GM19238 (cell line): ENCODE measurements at regions not wholly inside any gene's neighbourhood (a gene's known extent, or its start where the extent isn't known, plus 50 kb on each side); places are given as distances from the start of the nearest gene placed in this dataset.
"Not testable (repeated sequence)": the region's sequence is repeated elsewhere in the genome, so short reads cannot be mapped to it uniquely, and the experiment has no call there.

Experiments used
- DNase-seq: peaks from one replicate; pipeline ENCODE4 v3.0.0; 2011; ENCODE audit warnings: low spot score; ENCODE audit not compliant: insufficient read length

- DNase-seq = no peak
Observed at GRCh38 chr9:84502066-84502465, 161.5 kb upstream of the SLC28A3 start.

DNA sequence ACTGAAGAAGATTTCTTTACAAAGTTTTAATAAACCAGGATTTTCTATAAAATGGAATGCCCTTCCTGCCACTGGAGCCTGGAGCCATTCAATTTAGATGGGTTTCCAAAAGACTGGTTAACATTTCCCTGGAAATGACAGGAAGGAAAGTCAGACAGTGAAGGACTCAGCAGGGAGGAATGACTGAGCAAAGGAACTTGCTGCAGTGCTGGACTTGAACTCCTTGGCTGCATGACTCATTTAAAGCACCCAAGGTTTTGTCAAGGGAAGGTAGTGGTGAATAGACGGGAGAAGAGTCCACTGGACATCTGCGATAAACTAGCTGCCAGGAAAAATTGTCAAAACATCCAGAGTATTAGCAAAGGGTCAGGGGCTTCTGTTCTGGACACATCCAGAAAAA lies 163.8 kb upstream of the SLC28A3 start:
- DNase-seq = no peak

DNA sequence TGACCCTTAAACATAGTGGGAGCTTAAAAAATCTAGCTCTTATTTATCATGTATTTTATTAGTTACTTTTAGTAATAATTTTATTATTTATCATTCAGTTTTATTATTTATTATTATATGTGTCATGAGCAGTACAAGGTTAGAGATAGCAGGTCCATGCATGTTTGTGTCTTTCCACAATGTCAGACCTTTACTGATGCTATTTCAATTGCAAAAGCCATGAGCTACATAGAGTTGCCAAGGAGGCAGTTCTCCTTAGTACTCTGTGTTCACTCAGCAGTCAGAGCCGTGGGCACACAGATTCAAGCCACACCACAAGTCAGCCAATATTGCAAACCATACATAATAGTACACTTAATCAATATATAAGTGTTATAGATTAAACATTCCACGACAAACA lies 157.9 kb upstream of the NTRK2 start:
- DNase-seq = no peak

DNA sequence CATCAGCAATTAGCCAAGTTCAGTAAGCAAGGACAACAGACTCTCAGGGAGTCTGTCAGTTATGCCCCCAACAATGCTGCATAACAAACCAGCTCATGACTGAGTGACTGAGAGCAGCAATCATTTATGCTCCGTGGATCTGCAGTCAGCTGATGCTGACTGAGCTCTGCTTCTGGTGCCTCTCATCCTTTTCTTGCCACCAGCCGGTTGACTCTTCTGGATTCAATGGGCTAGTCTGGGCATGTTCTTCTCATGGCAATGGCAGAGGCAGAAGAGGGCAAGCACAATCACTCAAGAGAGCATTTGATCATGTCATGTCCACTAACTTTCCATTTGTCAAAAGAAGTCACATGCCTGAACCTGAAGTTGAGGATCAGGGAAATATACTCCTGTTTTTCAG lies 157.0 kb upstream of the NTRK2 start:
- no peak for DNase-seq

DNA sequence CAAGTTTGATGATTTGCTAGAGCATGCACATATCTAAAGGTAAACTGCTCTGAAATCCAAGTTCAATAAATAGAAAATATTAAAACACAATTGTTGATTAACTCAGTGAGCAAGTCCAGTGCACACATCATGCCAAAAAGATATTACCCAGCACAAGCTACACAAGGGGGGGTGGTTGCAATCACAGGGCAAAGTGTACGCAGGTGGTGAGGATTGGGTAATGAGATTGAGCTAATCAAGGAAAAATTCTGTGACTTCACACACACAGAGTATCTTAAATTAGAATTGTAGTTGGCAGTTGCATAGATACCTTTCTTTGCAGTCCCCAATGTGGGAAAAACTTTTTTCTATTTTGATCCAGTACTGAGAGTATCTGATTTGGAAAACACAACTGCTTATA lies 156.1 kb upstream of the NTRK2 start:
- DNase-seq = no peak

DNA sequence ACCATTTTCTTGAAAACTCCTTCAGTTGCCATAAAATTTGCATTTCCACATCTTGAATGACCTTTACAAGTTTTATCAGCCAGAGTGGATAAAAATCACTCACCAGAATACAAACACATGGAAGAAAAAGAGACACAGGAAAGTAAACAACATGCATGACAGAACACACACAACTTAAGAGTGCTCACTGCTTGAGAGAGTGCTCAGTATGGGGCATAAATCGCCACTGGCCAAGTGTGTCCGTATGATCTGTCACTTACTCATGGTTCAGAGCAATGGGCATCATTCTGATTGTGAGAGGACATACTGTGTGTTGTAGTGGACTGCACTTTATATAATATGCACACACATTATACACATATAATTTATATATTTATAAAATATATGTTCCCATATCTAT lies 155.6 kb upstream of the NTRK2 start:
- no peak for DNase-seq

DNA sequence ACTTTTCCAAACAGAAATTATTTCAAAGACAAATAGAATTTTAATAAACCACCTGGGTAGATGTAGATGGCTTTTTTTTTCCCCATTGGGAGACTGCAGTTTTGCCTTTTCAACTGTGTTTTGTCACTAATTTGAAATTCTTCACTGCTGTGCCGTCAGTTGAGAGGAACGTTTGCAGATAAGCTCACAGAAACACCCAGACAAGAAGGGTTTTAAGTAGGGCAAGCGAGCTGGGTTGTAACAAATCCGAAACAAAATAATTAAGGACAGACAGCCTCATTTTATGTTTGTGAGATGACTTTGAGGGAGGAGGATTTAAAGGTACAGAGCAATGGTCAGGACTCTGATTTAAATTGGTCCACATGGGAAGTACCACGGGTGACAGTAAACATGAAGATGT lies 155.1 kb upstream of the NTRK2 start:
- DNase-seq = no peak

DNA sequence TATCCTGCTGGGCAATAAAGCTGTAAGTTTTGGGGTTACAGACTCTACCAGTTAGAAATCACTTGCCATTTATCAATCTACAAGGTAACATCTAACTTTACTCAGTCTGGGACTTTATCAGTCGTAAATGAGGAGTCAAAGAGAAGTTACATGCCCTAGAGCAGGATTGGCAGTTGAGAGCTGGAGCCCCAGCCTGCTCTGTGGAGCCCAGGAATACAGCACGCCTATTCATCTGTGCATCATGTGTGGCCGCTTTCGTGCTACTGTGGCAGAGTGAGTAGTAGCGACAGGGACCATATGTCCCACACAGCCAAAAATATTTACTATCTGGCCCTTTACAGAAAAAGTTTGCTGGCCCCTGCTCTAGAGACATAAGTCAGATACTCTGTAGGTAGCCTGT lies 152.5 kb upstream of the NTRK2 start:
- no peak for DNase-seq

DNA sequence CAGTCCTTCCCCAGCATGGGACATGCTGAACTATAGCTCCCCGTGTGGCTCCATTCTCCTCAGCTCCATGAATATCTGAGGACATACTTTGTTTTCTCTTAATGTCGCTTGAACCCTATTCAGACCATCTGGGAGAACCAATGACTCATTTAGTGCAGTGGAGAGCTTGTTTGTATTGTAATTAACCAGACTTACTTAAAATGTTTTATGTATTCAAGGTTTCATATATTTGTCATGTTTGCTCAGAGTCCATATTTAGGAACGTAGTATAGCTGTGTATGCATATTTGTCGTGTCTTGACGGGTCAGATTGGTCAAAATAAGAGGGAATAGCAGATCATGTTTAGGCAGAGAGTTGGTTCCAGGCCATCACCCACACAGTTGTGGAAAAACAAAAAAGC lies 150.1 kb upstream of the NTRK2 start:
- DNase-seq = no peak

- DNase-seq = no peak
Observed at GRCh38 chr9:84521208-84521607, 148.3 kb upstream of the NTRK2 start.

DNA sequence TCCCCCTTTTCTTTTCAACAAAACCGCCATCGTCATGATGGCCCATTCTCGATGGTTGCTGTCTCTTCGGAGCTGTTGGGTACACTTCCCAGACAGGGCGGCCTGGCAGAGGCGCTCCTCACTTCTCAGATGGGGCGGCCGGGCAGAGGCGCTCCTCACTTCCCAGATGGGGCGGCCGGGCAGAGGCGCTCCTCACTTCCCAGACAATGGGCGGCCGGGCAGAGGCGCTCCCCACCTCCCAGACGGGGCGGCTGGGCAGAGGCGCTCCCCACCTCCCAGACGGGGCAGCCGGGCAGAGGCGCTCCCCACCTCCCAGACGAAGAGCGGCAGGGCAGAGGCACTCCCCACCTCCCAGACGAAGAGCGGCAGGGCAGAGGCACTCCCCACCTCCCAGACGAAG lies 143.3 kb upstream of the NTRK2 start:
- DNase-seq = not testable (repeated sequence)

GRCh38 chr9:84527060-84527720 lies 142.3 kb upstream of the NTRK2 start:
- DNase-seq = not testable (repeated sequence)

GRCh38 chr9:84535973-84536372 lies 133.6 kb upstream of the NTRK2 start:
- DNase-seq = not testable (repeated sequence)

DNA sequence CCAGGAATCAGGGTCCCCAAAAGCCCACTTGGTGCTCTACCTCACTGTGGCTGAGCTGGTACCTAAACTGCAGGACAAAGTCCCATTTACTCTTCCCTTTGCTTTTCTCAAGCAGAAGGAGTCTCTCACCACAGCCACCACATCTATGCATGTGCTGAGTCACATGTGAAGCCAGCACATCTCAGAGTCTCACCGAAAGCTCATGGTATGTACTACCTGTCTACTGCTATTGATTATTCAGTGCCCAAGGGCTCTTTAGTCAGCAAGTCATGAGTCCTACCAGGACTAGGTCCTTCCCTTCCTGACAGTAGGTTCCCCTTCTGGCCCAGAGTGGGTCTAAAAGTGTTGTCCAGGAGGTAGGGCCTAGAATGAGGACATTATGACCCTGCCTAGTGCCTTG lies 130.7 kb upstream of the NTRK2 start:
- no peak for DNase-seq

- DNase-seq = no peak
Observed at GRCh38 chr9:84542554-84542953, 127.0 kb upstream of the NTRK2 start.

- no peak for DNase-seq
Observed at GRCh38 chr9:84554069-84554664, 115.4 kb upstream of the NTRK2 start.

- no peak for DNase-seq
Observed at GRCh38 chr9:84556556-84556955, 113.0 kb upstream of the NTRK2 start.

DNA sequence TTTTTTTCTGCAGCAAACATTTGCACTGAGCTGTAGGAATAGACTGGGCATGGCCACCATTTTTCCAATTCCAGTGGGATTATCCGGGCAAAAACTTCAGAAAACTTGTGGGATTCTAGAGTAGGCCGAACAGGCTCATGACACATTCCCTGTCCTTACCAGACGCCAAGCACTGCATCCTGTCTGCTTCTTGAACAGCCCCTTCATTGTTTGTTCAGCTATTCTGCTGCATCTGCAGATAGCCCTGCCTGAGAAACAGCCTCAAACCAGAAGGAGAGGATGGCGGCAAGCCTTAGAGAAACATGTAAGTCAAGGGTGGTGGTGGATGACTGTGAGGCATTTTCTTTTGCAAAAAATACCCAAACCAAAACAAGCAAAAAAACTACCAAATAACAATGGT lies 111.8 kb upstream of the NTRK2 start:
- DNase-seq = no peak

DNA sequence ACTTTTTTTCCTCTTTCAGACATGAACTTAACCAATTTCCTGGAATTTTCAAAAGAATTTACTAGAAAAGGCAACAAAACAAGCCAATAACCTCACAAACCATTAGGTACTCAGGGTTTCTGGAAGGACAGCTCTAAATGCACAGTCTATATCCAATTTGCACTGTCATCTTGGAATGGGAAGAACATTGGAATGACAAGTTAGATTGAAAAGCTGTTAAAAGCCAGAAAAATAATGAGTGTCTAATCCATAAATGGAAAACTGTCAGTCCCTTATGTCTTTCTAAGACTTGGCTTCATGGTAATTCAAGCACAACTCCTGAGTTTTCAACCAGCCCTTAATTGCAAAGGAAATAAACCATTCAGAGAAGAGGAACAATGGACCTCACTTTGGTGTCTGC lies 105.8 kb upstream of the NTRK2 start:
- no peak for DNase-seq

- no peak for DNase-seq
Observed at GRCh38 chr9:84567805-84568204, 101.7 kb upstream of the NTRK2 start.

GRCh38 chr9:84570482-84571154 lies 98.9 kb upstream of the NTRK2 start:
- DNase-seq = no peak

- DNase-seq = no peak
Observed at GRCh38 chr9:84573083-84573482, 96.4 kb upstream of the NTRK2 start.

- no peak for DNase-seq
Observed at GRCh38 chr9:84575705-84576104, 93.8 kb upstream of the NTRK2 start.
